AG09319 (cell line): ENCODE measurements at regions not wholly inside any gene's neighbourhood (a gene's known extent, or its start where the extent isn't known, plus 50 kb on each side); places are given as distances from the start of the nearest gene placed in this dataset.

ENCODE experiments used
- DNase-seq: peaks from one replicate; pipeline ENCODE4 v3.0.0-alpha.2; 2010; ENCODE audit warnings: low read depth; ENCODE audit errors: extremely low read depth
- TF ChIP-seq, protein P1 (sequence below): IDR thresholded peaks from 2 replicates; pipeline ENCODE4 v1.5.1; 2011; ENCODE audit warnings: low read depth, mild to moderate bottlenecking, inconsistent platforms, low read length, moderate library complexity

DNA sequence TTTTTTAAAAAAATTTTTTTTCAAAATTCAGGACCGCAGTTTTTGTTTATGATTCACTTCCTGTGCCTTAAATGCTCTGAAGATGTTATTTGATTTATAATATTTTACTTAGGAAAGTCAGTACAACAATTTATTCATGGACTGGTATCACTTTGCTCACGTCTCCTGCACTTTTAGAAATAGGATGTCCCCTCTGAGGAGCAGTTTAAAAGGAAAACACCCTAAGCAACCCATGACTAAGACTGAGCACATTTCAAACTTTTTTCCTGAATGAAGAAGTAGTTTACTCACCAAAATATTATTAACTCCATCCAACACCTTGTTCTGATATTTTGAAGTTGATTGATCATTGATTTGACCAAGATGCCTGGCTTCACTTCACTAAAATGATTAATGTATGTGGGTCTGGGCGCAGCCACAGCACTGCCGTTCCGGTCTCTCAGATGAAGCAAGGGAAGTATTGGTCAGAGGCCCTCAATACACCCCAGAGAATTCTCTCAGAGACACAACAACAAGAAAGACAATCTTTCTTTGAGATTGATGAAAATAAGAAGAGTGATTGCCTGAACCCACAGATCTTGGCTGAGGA is 223.9 kb downstream of the TGFB2 start:
- no peak for DNase-seq
- TF ChIP-seq, protein P1, sequence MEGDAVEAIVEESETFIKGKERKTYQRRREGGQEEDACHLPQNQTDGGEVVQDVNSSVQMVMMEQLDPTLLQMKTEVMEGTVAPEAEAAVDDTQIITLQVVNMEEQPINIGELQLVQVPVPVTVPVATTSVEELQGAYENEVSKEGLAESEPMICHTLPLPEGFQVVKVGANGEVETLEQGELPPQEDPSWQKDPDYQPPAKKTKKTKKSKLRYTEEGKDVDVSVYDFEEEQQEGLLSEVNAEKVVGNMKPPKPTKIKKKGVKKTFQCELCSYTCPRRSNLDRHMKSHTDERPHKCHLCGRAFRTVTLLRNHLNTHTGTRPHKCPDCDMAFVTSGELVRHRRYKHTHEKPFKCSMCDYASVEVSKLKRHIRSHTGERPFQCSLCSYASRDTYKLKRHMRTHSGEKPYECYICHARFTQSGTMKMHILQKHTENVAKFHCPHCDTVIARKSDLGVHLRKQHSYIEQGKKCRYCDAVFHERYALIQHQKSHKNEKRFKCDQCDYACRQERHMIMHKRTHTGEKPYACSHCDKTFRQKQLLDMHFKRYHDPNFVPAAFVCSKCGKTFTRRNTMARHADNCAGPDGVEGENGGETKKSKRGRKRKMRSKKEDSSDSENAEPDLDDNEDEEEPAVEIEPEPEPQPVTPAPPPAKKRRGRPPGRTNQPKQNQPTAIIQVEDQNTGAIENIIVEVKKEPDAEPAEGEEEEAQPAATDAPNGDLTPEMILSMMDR = no peak

DNA sequence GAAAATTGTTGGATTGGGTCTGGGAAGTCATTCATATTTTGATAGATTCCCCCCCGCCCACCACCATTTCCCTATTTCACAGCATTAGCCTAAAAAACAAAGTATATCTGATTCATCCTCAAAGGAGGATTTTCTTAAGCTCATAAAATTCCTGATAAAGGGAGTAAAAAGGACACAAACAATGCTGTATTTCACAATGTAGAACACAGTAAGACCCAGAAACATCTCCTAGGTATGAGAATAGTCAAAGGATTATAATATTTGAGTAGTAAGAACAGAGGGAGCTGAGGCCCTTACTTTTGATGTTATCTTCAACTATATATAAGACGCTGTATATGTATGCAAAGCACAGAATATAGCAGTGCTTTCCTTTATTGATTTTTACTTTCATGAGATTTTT is 225.3 kb downstream of the TGFB2 start:
- TF ChIP-seq, protein P1 = no peak
- no peak for DNase-seq

GRCh38 chr1:218571491-218571890 is 226.4 kb downstream of the TGFB2 start:
- no peak for DNase-seq
- TF ChIP-seq, protein P1 = no peak

- DNase-seq = no peak
- TF ChIP-seq, protein P1 = no peak
Measured at GRCh38 chr1:218572050-218572449, 226.9 kb downstream of the TGFB2 start.

GRCh38 chr1:218573925-218574324 is 228.8 kb downstream of the TGFB2 start:
- TF ChIP-seq, protein P1 = no peak
- DNase-seq = no peak

DNA sequence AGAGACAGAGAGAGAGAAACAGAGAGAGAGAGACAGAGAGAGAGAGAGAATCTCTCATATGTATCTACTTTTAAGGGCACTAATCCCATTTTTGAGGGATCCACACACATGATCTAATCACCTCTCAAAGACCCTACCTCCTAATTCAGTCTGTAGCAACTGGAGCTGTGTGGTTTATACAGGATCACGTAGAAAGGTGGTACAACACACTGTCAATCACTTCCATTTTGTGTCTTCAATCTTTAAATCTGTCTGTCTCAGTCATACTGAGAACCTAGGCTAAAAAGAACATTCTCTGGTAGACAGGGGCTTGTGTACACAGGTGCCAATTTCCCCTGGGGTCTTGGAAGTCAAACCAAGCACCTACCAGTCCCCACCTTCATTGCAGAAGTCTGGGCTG is 229.9 kb downstream of the TGFB2 start:
- DNase-seq = no peak

DNA sequence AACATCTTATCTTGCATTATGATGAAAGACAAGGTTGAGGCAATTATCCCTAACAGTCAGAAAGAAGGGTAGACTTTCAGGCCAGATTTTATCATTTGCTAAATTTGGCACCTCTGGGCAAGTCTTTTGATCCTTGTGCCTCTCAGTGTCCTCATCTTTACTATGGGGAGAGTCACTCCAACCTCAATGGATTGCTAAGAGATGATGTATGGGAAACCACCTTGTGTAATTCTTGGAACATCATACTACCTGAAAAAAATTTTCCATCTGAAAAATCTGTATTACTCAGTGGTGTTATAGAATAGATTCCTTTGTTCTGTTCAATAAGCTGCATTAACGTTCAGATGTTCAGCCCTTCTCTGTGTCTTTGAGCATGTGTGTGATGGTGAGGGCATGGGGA is 230.7 kb downstream of the TGFB2 start:
- DNase-seq = no peak
- TF ChIP-seq, protein P1 = no peak

More for the DNA sequence above, 229.9 kb downstream of the TGFB2 start:
- TF ChIP-seq, protein P1 = no peak
